Subcutaneous abdominal adipose tissue (tissue), 5 donors: ENCODE measurements at regions not wholly inside any gene's neighbourhood (a gene's known extent, or its start where the extent isn't known, plus 50 kb on each side); places are given as distances from the start of the nearest gene placed in this dataset.

Experiments
- H3K27ac ChIP-seq: one replicate; pipeline ENCODE4 v1.7.0; 2013; ENCODE audit warnings: low read depth, mild to moderate bottlenecking, inconsistent platforms, low read length, moderate library complexity
- H3K27me3 ChIP-seq, 5 donors: one replicate each; pipeline ENCODE4 v1.7.0; 2013; ENCODE audit warnings: low read length in 5 of 5, inconsistent platforms in 1 of 5; ENCODE audit not compliant: control insufficient read depth in 5 of 5, insufficient read depth in 4 of 5
- H3K36me3 ChIP-seq, 5 donors: one replicate each; pipeline ENCODE4 v1.7.0; 2013; ENCODE audit warnings: low read length in 5 of 5; ENCODE audit not compliant: control insufficient read depth in 5 of 5, insufficient read depth in 5 of 5
- H3K4me1 ChIP-seq, 5 donors: one replicate each; pipeline ENCODE4 v1.7.0; 2013; ENCODE audit warnings: low read length in 5 of 5, mild to moderate bottlenecking in 3 of 5, moderate library complexity in 1 of 5; ENCODE audit not compliant: control insufficient read depth in 5 of 5, insufficient read depth in 5 of 5
- H3K4me3 ChIP-seq, 5 donors: one replicate each; pipeline ENCODE4 v1.7.0; 2013; ENCODE audit warnings: low read length in 5 of 5, low read depth in 1 of 5
- H3K9ac ChIP-seq, 5 donors: one replicate each; pipeline ENCODE4 v1.7.0; 2013; ENCODE audit warnings: low read length in 5 of 5, mild to moderate bottlenecking in 4 of 5, moderate library complexity in 3 of 5
- H3K9me3 ChIP-seq, 5 donors: one replicate each; pipeline ENCODE4 v1.7.0; 2013; ENCODE audit warnings: low read length in 5 of 5; ENCODE audit not compliant: control insufficient read depth in 5 of 5
- donor health status: healthy.
- donor health status: healthy.
- donor health status: healthy.
- donor health status: healthy.
- donor health status: healthy.

- no peak overlapping the region for H3K27ac ChIP-seq
- H3K27me3 ChIP-seq: no peaks in the 10 kb centered on the region
- no peaks in the 10 kb centered on the region for H3K4me1 ChIP-seq
- no peak overlapping the region for H3K4me3 ChIP-seq
- peaks cover 0 to 18% (median 4%) of the 10 kb centered on the region in 5 donors for H3K9me3 ChIP-seq
- H3K36me3 ChIP-seq: no peaks in the 10 kb centered on the region
- H3K9ac ChIP-seq: no peak overlapping the region
Measured at GRCh38 chr19:57037556-57037955, 82.2 kb upstream of the USP29 start.

DNA sequence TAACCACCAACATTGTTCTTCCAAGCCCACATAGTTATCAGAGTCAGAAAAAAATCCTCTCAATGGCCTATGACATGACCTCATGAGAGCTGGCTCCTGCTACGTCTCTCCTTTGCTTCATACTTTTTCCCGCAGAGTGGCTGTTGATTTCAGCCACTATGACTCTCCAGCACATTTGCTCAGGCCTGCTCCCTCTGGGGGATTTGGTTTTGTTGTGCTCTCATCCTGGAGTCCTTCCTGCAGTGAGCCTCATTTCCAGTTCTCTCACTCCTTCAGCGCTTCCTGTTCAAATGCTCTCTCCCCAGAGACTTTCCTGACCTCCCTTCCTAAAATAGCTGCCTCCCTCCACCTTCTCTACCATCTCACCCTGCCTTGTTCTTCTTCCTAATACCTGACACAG, 72.0 kb upstream of the USP29 start:
- H3K9me3 ChIP-seq: peaks cover 0 to 28% (median 14%) of the 10 kb centered on the region in 5 donors
- no peaks in the 10 kb centered on the region for H3K36me3 ChIP-seq
- no peaks in the 10 kb centered on the region for H3K4me1 ChIP-seq
- no peak overlapping the region for H3K4me3 ChIP-seq
- no peaks in the 10 kb centered on the region for H3K27me3 ChIP-seq
- H3K9ac ChIP-seq: no peak overlapping the region
- H3K27ac ChIP-seq: no peak overlapping the region

GRCh38 chr19:57050863-57051262, 68.9 kb upstream of the USP29 start:
- no peak overlapping the region for H3K4me3 ChIP-seq
- peaks cover 0 to 24% (median 14%) of the 10 kb centered on the region in 5 donors for H3K9me3 ChIP-seq
- no peak overlapping the region for H3K9ac ChIP-seq
- no peaks in the 10 kb centered on the region for H3K4me1 ChIP-seq
- H3K27ac ChIP-seq: no peak overlapping the region
- no peaks in the 10 kb centered on the region for H3K36me3 ChIP-seq
- peaks cover 0 to 2% (median 0%) of the 10 kb centered on the region in 5 donors for H3K27me3 ChIP-seq

DNA sequence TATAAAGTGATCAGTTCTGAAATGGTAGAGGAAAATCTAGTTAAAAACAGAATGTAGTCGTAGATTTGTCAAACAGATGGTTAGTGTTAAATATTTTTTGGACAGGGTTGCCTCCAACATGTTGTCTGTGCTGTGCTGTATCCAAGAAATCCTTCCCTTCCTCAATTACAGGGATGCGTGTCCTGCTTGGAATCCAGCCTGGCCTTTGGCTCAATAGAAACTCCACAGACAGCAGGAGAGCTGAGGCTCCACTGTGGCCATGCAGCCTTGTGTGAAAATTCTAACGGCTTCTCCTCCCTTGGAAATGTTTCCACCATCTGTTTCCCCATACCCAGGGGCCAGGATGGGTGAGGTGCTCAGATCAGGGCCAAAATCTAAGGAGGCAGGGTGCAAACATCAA, 67.7 kb upstream of the USP29 start:
- no peak overlapping the region for H3K27ac ChIP-seq
- no peak overlapping the region for H3K4me3 ChIP-seq
- H3K9me3 ChIP-seq: peaks cover 0 to 23% (median 13%) of the 10 kb centered on the region in 5 donors
- peaks cover 0 to 7% (median 3%) of the 10 kb centered on the region in 5 donors for H3K27me3 ChIP-seq
- no peak overlapping the region for H3K9ac ChIP-seq
- no peaks in the 10 kb centered on the region for H3K36me3 ChIP-seq
- H3K4me1 ChIP-seq: no peaks in the 10 kb centered on the region

DNA sequence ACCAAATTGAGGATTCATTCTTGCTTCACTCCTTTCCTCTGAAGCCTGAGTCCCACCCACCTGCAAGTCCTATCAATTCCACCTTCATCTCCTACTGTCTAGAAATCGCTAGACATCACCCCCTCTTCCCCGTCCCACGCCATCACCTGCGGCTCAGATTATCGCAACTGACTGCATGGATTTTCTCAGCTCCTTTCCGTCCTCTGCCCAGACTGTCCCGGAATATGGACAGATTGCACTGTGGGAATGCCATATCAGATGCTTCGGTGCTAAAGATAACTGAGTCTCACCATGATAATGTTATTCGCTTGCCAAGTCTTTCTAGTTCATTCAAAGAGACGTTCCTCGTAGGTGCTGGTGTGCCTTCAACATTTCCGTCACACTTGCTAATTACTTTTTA, 66.4 kb upstream of the USP29 start:
- Histone ChIP-seq H3K36me3 (no peaks in the 10 kb centered on the region), H3K4me1 (no peaks in the 10 kb centered on the region), H3K27ac (no peak overlapping the region), H3K9me3 (peaks cover 0 to 16% (median 6%) of the 10 kb centered on the region in 5 donors), H3K9ac (no peak overlapping the region), H3K4me3 (no peak overlapping the region), H3K27me3 (peaks cover 0 to 11% (median 4%) of the 10 kb centered on the region in 5 donors)

GRCh38 chr19:57055956-57056355, 63.8 kb upstream of the USP29 start:
- Histone ChIP-seq H3K4me3 (no peak overlapping the region), H3K36me3 (no peaks in the 10 kb centered on the region), H3K9ac (no peak overlapping the region), H3K27me3 (peaks cover 0 to 11% (median 4%) of the 10 kb centered on the region in 5 donors), H3K27ac (no peak overlapping the region), H3K4me1 (no peaks in the 10 kb centered on the region), H3K9me3 (peaks cover 0 to 8% (median 4%) of the 10 kb centered on the region in 5 donors)

GRCh38 chr19:57057036-57057686, 62.6 kb upstream of the USP29 start:
- Histone ChIP-seq H3K27me3 (peaks cover 0 to 11% (median 4%) of the 10 kb centered on the region in 5 donors), H3K9me3 (peaks cover 0 to 10% (median 0%) of the 10 kb centered on the region in 5 donors), H3K9ac (no peak overlapping the region), H3K4me1 (no peaks in the 10 kb centered on the region), H3K27ac (no peak overlapping the region), H3K36me3 (no peaks in the 10 kb centered on the region), H3K4me3 (no peak overlapping the region)

GRCh38 chr19:57058871-57059270, 60.9 kb upstream of the USP29 start:
- Histone ChIP-seq H3K9me3 (peaks cover 0 to 17% (median 6%) of the 10 kb centered on the region in 5 donors), H3K9ac (no peak overlapping the region), H3K27ac (no peak overlapping the region), H3K36me3 (no peaks in the 10 kb centered on the region), H3K27me3 (peaks cover 0 to 11% (median 4%) of the 10 kb centered on the region in 5 donors), H3K4me1 (no peaks in the 10 kb centered on the region), H3K4me3 (no peak overlapping the region)

- Histone ChIP-seq H3K9me3 (peaks cover 0 to 11% (median 6%) of the 10 kb centered on the region in 5 donors), H3K27ac (no peak overlapping the region), H3K9ac (no peak overlapping the region), H3K36me3 (no peaks in the 10 kb centered on the region), H3K4me1 (no peaks in the 10 kb centered on the region), H3K4me3 (no peak overlapping the region), H3K27me3 (peaks cover 0 to under 1% (median 0%) of the 10 kb centered on the region in 5 donors)
Measured at GRCh38 chr19:57063070-57063469, 56.7 kb upstream of the USP29 start.

DNA sequence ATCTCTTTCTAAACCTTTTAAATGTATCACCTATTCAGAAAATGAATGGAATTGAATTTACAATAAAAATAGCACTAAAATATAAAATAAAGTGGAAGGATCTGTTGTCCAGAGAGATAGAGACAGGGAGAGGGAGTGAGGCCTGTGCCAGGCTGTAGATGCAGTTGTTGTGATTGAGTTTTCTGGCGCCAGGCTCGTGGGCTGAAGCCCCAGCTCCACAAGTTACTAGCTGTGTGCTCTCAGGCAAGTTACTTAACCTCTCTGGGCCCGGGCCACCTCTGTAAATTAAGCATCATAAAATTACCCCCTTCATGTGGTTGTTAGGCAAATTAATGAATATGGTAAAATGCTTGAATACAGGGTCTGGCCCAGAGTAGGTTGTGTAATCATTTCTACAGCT, 52.3 kb upstream of the USP29 start:
- no peak overlapping the region for H3K9ac ChIP-seq
- peaks cover 0 to 6% (median 0%) of the 10 kb centered on the region in 5 donors for H3K27me3 ChIP-seq
- peaks cover 0 to 9% (median 5%) of the 10 kb centered on the region in 5 donors for H3K9me3 ChIP-seq
- H3K4me3 ChIP-seq: no peak overlapping the region
- peaks cover 0 to 6% (median 0%) of the 10 kb centered on the region in 5 donors for H3K4me1 ChIP-seq
- H3K27ac ChIP-seq: no peak overlapping the region
- no peaks in the 10 kb centered on the region for H3K36me3 ChIP-seq
